CD4-positive, CD25-positive, alpha-beta regulatory T cell (primary cell): ENCODE measurements at regions not wholly inside any gene's neighbourhood (a gene's known extent, or its start where the extent isn't known, plus 50 kb on each side); places are given as distances from the start of the nearest gene placed in this dataset.

Experiments used
- ATAC-seq, 2 donors: fragments of 150-1000 bp; cut with Tn5 transposase; one replicate each; pipeline ENCODE4 v1.10.0; 2021; ENCODE audit warnings: low read depth in 2 of 2, moderate number of reproducible peaks in 2 of 2, moderate library complexity in 1 of 2
- DNase-seq, 3 donors: peaks; one replicate each; pipeline versions ENCODE4 v3.0.0 to v3.0.0-alpha.2; 2012 to 2022; ENCODE audit warnings: mixed read lengths in 1 of 3
- H3K27ac ChIP-seq: one replicate; pipeline ENCODE4 v1.7.0; 2013; ENCODE audit warnings: mild to moderate bottlenecking, low read length; ENCODE audit not compliant: insufficient read depth, poor library complexity, severe bottlenecking
- H3K27me3 ChIP-seq: one replicate; pipeline ENCODE4 v1.7.0; 2013; ENCODE audit warnings: low read length; ENCODE audit not compliant: control insufficient read depth, insufficient read depth
- H3K36me3 ChIP-seq: one replicate; pipeline ENCODE4 v1.7.0; 2013; ENCODE audit warnings: mild to moderate bottlenecking, low read length, moderate library complexity; ENCODE audit not compliant: control insufficient read depth, insufficient read depth
- H3K4me1 ChIP-seq: 2 replicates; pipeline ENCODE4 v1.7.0; 2013; ENCODE audit warnings: mild to moderate bottlenecking, low read length; ENCODE audit not compliant: insufficient read depth, control insufficient read depth, poor library complexity, severe bottlenecking
- H3K4me3 ChIP-seq: one replicate; pipeline ENCODE4 v1.7.0; 2013; ENCODE audit warnings: low read depth, mild to moderate bottlenecking, low read length, moderate library complexity
- H3K9me3 ChIP-seq, 2 experiments: 1 replicate in 1 of 2; 2 replicates in 1 of 2; pipeline ENCODE4 v1.7.0; 2013; ENCODE audit warnings: low read length in 2 of 2, mild to moderate bottlenecking in 1 of 2, moderate library complexity in 1 of 2; ENCODE audit not compliant: control insufficient read depth in 2 of 2
- H3K27ac Mint-ChIP-seq, 3 donors: one replicate each; pipeline ENCODE4 v1.8.0; 2020 to 2022; ENCODE audit warnings: mild to moderate bottlenecking in 3 of 3, mixed read lengths in 3 of 3, moderate library complexity in 2 of 3
- H3K27me3 Mint-ChIP-seq: one replicate; pipeline ENCODE4 v1.8.0; 2022; ENCODE audit warnings: mild to moderate bottlenecking, mixed read lengths
- H3K36me3 Mint-ChIP-seq: one replicate; pipeline ENCODE4 v1.8.0; 2020; ENCODE audit warnings: mixed read lengths
- H3K4me1 Mint-ChIP-seq, 4 donors: one replicate each; pipeline ENCODE4 v1.8.0; 2020 to 2022; ENCODE audit warnings: mixed read lengths in 4 of 4, mild to moderate bottlenecking in 1 of 4
- H3K4me3 Mint-ChIP-seq, 4 donors: one replicate each; pipeline ENCODE4 v1.8.0; 2020 to 2022; ENCODE audit warnings: mild to moderate bottlenecking in 4 of 4, mixed read lengths in 4 of 4, moderate library complexity in 3 of 4
- H3K9me3 Mint-ChIP-seq, 7 donors: one replicate each; pipeline ENCODE4 v1.8.0; 2020 to 2022; ENCODE audit warnings: mixed read lengths in 7 of 7, mild to moderate bottlenecking in 3 of 7, moderate library complexity in 2 of 7

DNA sequence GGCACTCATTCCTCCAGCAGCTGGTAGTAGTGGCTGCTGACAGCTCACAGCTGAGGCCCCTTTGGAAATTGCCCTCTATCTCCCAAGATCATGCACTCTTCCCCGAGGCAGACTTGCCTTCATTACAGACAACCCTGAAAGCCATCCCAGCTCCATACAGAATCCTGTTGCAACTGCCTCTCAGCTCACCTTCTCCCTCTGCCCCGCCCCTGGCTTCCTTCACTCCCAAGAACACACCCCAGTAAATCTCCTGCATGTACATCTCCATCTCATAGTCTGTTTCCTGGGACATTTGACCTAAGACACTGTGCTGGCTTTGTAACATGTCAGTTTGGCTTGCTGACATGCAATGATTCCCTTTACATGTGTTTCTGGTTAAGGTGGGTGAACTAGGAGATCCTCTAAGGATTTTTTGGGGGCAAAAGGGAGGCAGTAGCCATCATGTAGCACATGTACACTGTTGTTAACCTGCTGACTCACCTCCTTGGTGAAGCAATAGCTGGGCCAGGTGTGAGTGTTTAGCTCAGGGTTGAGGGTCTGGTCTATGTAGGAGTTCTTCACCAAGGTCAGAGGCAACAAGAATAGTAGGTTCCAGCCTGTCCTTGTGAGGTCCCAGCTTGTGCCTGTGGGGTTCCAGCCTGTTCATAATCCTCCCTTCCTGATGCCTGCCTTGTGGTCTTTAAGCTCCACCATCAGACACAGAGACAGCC, 179.6 kb downstream of the CSNK2A3 start:
- Mint-ChIP-seq H3K4me1 (peaks cover 0 to 12% (median 10%) of the 10 kb centered on the region in 4 donors), H3K27me3 (peaks cover 7% of the 10 kb centered on the region), H3K9me3 (no peaks in the 10 kb centered on the region), H3K27ac (peak overlapping the region in 1 of 3 donors; percentile 1), H3K4me3 (no peak overlapping the region), H3K36me3 (no peaks in the 10 kb centered on the region)
- H3K27ac ChIP-seq: no peak overlapping the region
- H3K36me3 ChIP-seq: no peaks in the 10 kb centered on the region
- ATAC-seq (no peak), DNase-seq (no peak)
- no peaks in the 10 kb centered on the region for H3K27me3 ChIP-seq
- peaks cover 9% of the 10 kb centered on the region for H3K4me1 ChIP-seq
- no peak overlapping the region for H3K4me3 ChIP-seq
- H3K9me3 ChIP-seq: no peaks in the 10 kb centered on the region

DNA sequence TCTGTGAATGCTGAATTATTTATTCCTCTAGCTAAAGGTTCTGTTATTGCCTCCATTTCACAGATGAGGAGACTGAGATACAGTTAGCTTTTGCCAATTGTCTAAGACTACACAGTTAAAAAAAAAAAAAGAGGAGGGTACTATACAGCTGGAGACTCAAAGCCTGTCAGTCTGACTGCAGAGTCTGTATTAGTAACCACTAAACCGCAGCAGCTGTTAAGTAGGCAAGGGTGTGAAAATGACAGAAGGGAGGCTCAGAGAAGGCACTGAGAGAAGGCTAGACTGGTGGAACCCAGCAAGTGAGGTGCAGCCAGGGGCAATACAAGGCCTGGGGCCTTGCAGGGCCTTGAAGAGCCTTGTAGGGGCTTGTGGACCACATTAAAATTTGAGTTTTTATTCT, 181.2 kb downstream of the CSNK2A3 start:
- H3K27me3 Mint-ChIP-seq: peaks cover 11% of the 10 kb centered on the region
- Histone ChIP-seq H3K36me3 (no peaks in the 10 kb centered on the region), H3K9me3 (no peaks in the 10 kb centered on the region), H3K4me3 (no peak overlapping the region), H3K4me1 (peaks cover 9% of the 10 kb centered on the region), H3K27me3 (no peaks in the 10 kb centered on the region), H3K27ac (no peak overlapping the region)
- ATAC-seq: peak; percentile 82 to 90
- peak in 2 of 3 donors; percentile 48 to 61 for DNase-seq
- peaks cover 0 to 12% (median 10%) of the 10 kb centered on the region in 4 donors for H3K4me1 Mint-ChIP-seq
- H3K36me3 Mint-ChIP-seq: no peaks in the 10 kb centered on the region
- H3K9me3 Mint-ChIP-seq: no peaks in the 10 kb centered on the region
- peak overlapping the region in 1 of 3 donors; percentile 79 for H3K27ac Mint-ChIP-seq
- peak overlapping the region in 2 of 4 donors; percentile 2 to 72 for H3K4me3 Mint-ChIP-seq

DNA sequence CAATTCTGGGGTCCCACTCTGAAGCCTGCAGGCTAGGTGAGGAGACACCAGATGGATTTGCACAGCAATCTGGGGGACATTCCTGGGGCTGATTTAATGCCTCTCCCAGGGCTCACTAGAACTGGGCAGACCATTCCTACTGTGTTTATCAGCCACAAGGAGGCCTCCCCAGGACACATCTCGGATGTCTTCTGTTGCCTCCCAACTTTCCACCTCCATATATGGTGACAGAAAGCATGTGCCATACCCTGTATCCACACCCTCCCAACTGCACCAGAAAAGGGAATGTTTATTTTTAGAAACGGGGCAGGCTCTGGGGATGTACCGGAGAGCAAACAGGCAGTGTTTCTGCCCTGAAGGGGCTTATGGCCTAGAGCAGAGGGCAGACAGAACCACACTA, 181.8 kb downstream of the CSNK2A3 start:
- DNase-seq (no peak), ATAC-seq (no peak)
- Mint-ChIP-seq H3K27ac (peak overlapping the region in 1 of 3 donors; percentile 10), H3K36me3 (no peaks in the 10 kb centered on the region), H3K9me3 (no peaks in the 10 kb centered on the region), H3K27me3 (peaks cover 11% of the 10 kb centered on the region), H3K4me3 (no peak overlapping the region), H3K4me1 (peaks cover 0 to 12% (median 10%) of the 10 kb centered on the region in 4 donors)
- H3K27me3 ChIP-seq: no peaks in the 10 kb centered on the region
- no peak overlapping the region for H3K4me3 ChIP-seq
- H3K36me3 ChIP-seq: no peaks in the 10 kb centered on the region
- no peak overlapping the region for H3K27ac ChIP-seq
- peaks cover 9% of the 10 kb centered on the region for H3K4me1 ChIP-seq
- H3K9me3 ChIP-seq: no peaks in the 10 kb centered on the region

DNA sequence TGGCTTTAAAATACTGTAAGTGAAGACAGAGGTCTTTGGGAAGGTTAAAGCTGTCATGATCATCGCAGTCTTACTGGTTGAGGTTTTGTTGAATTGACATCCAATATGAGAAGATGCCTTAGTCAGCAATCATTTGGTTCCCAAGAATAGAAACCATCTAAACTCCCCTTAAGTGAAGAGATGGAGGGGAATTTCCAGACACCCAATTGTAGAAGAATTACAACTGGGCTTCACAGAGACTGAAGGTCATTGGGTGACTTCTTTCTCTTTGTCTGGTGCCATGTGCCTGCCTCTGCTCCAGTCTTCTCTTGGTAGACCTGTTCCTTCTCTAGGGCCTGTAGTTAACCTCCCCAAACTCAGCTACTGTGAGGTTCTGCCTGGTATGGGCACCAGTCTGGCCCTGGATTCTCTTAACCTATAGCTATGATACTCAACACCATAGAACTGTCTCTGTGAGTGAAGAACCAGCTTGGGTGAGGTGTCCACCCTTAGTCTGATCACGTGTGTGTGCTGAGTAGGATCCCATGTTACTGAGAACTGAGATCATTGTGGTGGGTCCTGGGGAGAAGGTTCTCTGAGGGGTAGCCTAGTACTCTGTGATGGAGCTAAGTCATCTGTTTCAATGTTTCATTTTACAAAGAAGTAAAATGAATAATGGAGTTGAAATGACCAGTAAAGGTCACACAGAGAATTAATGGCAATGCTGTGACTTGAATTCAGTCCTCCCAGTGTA, 182.5 kb downstream of the CSNK2A3 start:
- no peaks in the 10 kb centered on the region for H3K36me3 Mint-ChIP-seq
- H3K27me3 ChIP-seq: no peaks in the 10 kb centered on the region

DNA sequence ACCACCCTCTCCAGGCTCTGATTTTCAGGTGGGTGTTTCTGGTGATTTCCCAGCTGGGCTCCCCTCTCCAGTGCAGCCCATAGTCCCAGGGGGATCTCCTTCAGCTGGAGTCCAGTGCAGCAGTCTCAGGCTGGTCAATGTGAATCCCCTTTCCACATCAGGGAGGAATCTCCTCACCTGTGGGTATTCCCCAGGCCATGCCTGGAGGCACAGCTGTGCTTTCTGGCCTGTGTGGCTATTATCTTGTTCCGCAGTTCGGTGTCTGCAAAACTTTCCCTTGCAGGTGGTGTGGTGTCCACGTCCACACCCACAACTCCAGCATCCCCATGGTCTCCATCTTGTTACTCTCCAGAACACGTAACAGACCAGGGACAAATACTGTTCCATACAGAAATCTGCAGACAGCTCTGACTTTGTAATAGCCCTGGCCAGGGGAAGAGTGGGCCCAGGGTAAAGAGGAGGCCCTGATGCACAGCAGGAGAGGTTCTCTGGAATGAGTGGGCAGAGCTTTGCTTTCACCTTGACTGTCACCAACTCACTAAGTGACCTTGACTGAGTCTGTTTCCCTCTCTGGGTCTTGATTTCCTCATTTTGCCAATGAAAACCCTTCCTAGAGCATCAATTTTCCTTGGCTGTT, 183.2 kb downstream of the CSNK2A3 start:
- no peak for ATAC-seq

More for the DNA sequence above, 182.5 kb downstream of the CSNK2A3 start:
- H3K4me1 ChIP-seq: peaks cover 9% of the 10 kb centered on the region
- H3K4me1 Mint-ChIP-seq: peaks cover 0 to 12% (median 10%) of the 10 kb centered on the region in 4 donors
- DNase-seq: no peak
- H3K27me3 Mint-ChIP-seq: peaks cover 11% of the 10 kb centered on the region
- H3K36me3 ChIP-seq: no peaks in the 10 kb centered on the region
- H3K4me3 ChIP-seq: no peak overlapping the region
- ATAC-seq: no peak
- no peak overlapping the region for H3K27ac ChIP-seq
- no peak overlapping the region for H3K4me3 Mint-ChIP-seq
- no peaks in the 10 kb centered on the region for H3K9me3 ChIP-seq
- no peak overlapping the region for H3K27ac Mint-ChIP-seq
- H3K9me3 Mint-ChIP-seq: no peaks in the 10 kb centered on the region

DNA sequence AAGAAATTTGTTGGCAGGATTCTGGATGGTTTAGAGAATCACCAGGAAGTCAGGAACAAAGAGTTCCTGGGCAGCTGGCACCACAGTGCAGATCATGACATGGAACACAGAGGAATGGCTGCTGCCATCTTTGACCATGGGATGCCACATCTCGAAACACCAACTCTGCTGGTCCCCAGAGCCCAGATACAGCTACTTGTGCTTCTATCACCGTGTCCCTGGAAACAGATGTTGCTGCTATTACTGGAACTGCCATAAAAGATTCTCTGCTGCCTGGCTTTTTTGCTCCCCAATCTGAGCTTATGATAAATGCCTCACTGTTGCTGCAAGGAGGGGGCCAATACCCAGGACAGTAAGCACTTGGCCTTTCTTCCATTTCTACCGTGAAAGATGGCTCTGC, 185.2 kb downstream of the CSNK2A3 start:
- H3K27me3 Mint-ChIP-seq: peaks cover 12% of the 10 kb centered on the region
- Histone ChIP-seq H3K4me1 (peaks cover 9% of the 10 kb centered on the region), H3K27me3 (no peaks in the 10 kb centered on the region), H3K9me3 (no peaks in the 10 kb centered on the region), H3K27ac (no peak overlapping the region), H3K36me3 (no peaks in the 10 kb centered on the region), H3K4me3 (no peak overlapping the region)
- ATAC-seq (no peak), DNase-seq (no peak)
- H3K4me3 Mint-ChIP-seq: no peak overlapping the region
- peaks cover 0 to 12% (median 8%) of the 10 kb centered on the region in 4 donors for H3K4me1 Mint-ChIP-seq
- no peaks in the 10 kb centered on the region for H3K9me3 Mint-ChIP-seq
- no peaks in the 10 kb centered on the region for H3K36me3 Mint-ChIP-seq
- no peak overlapping the region for H3K27ac Mint-ChIP-seq

More for the DNA sequence above, 183.2 kb downstream of the CSNK2A3 start:
- peaks cover 9% of the 10 kb centered on the region for H3K4me1 ChIP-seq
- no peaks in the 10 kb centered on the region for H3K36me3 Mint-ChIP-seq
- H3K4me1 Mint-ChIP-seq: peaks cover 0 to 12% (median 10%) of the 10 kb centered on the region in 4 donors
- H3K36me3 ChIP-seq: no peaks in the 10 kb centered on the region
- H3K27ac ChIP-seq: no peak overlapping the region
- H3K27me3 Mint-ChIP-seq: peaks cover 11% of the 10 kb centered on the region
- H3K27me3 ChIP-seq: no peaks in the 10 kb centered on the region
- no peaks in the 10 kb centered on the region for H3K9me3 ChIP-seq
- H3K27ac Mint-ChIP-seq: no peak overlapping the region
- DNase-seq: no peak
- H3K9me3 Mint-ChIP-seq: no peaks in the 10 kb centered on the region
- H3K4me3 Mint-ChIP-seq: no peak overlapping the region
- H3K4me3 ChIP-seq: no peak overlapping the region

DNA sequence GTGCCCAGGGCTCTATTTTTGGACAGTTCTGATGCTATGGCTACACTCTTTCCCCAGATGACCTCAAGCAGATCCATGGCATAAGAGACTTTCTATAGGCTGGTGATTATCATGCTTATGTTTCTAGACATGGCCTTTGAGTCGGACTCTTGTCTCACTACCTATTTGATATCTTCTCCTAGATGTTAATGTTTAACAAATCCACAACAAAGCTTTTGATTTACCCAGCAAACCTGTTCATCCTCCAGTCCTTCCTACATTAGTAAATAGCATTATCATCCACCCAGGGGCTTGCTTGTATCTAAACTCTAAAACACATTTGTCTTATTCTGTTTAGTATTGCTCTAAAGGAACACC, 188.7 kb downstream of the CSNK2A3 start:
- no peak overlapping the region for H3K4me3 Mint-ChIP-seq
- H3K27me3 Mint-ChIP-seq: peaks cover 11% of the 10 kb centered on the region
- H3K4me1 Mint-ChIP-seq: no peaks in the 10 kb centered on the region
- H3K36me3 Mint-ChIP-seq: no peaks in the 10 kb centered on the region
- H3K4me3 ChIP-seq: no peak overlapping the region
- no peaks in the 10 kb centered on the region for H3K27me3 ChIP-seq
- H3K36me3 ChIP-seq: no peaks in the 10 kb centered on the region
- no peak overlapping the region for H3K27ac Mint-ChIP-seq
- H3K4me1 ChIP-seq: no peaks in the 10 kb centered on the region
- H3K27ac ChIP-seq: no peak overlapping the region
- no peak for ATAC-seq
- no peaks in the 10 kb centered on the region for H3K9me3 ChIP-seq
- H3K9me3 Mint-ChIP-seq: no peaks in the 10 kb centered on the region
- no peak for DNase-seq
